Activated effector memory CD4-positive, alpha-beta T cell treated with Interleukin-2 at 50 U/mL for 16 hours (primary cell): ENCODE measurements at regions not wholly inside any gene's neighbourhood (a gene's known extent, or its start where the extent isn't known, plus 50 kb on each side); places are given as distances from the start of the nearest gene placed in this dataset.
"Not testable (repeated sequence)": the region's sequence is repeated elsewhere in the genome, so short reads cannot be mapped to it uniquely, and the experiment has no call there.

Experiments
- DNase-seq: peaks from one replicate; pipeline ENCODE4 v3.0.0-alpha.2; 2020

DNA sequence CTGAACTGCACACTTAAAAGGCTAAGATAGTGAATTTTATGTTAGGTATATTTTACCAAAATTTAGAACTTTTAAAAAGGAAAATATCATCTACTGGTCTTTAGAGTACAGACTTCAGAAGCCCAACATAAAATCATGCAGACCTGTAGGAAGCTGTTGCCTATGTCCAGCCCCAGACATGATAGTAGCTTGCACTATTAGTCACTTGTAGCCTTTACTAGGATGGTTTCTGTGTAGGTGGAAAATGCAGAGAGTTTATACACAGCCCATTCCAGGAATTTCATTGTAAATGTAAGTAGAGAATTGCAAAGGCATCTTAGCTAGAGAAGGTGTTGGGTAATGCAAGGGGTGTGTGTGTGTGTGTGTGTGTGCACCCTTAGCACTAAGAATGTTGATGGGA lies 640.2 kb downstream of the RNF144A start:
- no peak for DNase-seq

DNA sequence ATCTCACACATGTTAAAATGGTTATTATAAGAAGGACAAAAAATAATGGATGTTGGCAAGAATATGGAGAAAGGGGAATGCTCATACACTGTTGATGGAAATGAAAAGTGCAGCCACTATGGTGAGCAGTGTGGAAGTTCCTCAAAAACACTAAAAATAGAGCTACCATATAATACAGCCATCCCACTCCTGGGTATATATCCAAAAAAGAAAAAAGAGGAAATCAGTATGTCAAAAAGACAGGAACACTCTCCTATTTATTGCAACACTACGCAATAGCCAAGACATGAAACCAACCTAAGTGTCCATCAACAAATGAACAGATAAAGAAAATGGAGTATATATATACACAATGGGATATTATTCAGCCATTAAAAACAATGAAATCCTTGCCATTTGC lies 642.6 kb downstream of the RNF144A start:
- no peak for DNase-seq

- no peak for DNase-seq
Measured at GRCh38 chr2:7566382-7566881, 649.2 kb downstream of the RNF144A start.

- DNase-seq: not testable (repeated sequence)
Measured at GRCh38 chr2:7567116-7567515, 649.9 kb downstream of the RNF144A start.

GRCh38 chr2:7567646-7568045 lies 650.4 kb downstream of the RNF144A start:
- peak; percentile 7 for DNase-seq

DNA sequence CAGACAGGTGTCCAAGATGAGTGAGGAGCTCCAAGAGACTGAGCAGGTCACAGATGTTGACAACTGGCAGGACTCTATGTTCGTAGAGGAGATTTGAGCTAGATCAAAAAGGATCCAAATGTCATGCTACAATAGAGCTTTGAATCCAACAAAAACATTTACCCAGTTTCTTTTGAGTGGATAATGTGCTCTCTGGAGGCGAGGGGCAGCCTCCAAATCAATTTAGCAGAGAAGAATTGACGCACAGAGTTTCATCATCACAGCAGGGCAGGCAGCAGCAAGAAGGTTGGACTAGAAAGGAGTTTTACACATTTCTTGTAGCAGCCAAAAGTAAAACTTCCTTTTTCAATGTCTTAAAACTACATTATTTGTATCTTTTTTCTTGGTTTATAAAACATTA lies 653.0 kb downstream of the RNF144A start:
- no peak for DNase-seq

GRCh38 chr2:7571701-7572100 lies 654.5 kb downstream of the RNF144A start:
- no peak for DNase-seq

DNA sequence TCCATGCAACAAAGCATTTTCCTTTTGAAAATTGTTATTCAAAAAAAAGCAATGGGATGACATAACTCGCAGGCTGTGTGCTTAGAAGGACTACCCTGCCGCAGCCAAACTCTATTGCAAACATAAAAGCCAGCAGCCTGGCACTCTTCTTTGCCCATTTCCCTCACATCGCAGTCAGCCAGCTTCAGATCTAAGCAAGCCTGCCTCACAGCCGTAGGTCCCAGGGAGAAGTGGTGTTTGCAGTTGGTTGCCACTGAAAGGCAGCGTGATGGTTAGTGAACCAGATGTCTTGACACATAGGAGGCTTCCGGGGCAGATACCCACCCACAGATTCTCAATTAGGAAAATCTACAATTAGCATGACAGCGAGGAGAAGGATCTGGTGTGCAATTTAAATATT lies 655.2 kb downstream of the RNF144A start:
- no peak for DNase-seq

DNA sequence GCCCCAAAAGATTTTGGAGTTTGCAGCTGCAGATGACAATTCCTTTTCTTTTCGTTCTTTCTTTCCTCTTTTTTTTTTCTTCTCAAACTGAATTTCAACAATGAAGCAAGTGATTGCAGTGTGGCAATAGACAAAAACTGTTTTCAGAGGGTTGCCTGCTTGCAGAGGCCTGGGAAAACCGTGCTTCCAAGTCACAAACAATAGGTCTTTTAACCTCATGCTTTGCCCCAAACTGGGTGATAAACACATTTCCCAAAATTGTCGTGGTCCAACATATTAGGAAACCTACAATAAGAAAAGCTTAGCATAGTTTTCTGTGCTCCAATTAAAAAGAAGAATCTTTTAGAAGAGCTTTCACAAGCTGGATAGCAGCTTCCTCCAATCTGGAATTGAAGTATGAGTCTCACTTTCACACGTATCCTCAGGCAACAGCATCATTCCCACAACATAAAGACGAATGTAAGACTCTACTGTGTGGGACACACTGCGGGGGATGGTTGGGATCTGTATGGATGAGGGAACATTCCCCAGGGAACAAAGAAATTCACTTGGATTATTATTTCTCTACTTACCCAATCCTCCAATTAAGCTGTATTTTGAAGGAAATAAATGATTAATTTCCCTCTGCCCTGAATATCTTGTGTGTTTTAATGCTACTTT lies 656.1 kb downstream of the RNF144A start:
- DNase-seq: no peak

DNA sequence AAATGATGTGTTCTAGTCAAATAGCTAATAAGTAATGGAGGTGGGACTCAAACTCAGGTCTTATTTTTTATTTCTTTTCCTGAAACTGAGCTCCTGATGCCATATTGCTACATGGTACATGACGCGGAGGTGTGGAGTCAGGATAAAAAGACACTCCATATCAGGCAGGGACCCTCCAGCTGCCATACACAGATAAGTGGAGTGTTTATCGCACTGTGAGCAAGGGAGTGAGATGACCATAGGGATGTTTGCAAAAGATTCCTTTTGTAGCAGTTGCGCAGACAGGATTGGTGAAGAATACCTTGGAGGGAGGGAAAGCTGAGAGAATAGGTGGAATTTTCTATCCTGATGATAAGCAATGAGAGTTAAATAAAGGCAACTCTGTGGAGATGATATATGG lies 657.2 kb downstream of the RNF144A start:
- DNase-seq: no peak

- DNase-seq: no peak
Measured at GRCh38 chr2:7577769-7578168, 660.6 kb downstream of the RNF144A start.

GRCh38 chr2:7584017-7584416 lies 666.8 kb downstream of the RNF144A start:
- DNase-seq: no peak

- DNase-seq: no peak
Measured at GRCh38 chr2:7586898-7587297, 669.7 kb downstream of the RNF144A start.

DNA sequence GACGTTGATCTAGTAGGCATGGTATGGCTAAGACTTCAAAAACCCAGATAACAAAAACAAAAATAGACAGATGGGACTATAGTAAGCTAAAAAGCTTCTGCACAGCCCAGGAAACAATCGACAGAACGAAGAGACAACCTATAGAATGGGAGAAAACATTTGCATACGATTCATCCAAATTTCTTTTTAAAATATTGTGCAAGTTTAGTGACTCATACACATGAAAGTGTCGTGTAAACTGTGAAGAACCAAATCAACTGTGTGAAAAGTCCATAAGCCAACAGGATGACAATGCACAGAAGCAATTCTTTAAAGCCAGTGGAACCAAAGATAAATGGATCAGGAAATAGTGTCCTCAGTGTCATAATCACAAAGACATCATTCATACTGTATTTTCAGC lies 671.1 kb downstream of the RNF144A start:
- no peak for DNase-seq

DNA sequence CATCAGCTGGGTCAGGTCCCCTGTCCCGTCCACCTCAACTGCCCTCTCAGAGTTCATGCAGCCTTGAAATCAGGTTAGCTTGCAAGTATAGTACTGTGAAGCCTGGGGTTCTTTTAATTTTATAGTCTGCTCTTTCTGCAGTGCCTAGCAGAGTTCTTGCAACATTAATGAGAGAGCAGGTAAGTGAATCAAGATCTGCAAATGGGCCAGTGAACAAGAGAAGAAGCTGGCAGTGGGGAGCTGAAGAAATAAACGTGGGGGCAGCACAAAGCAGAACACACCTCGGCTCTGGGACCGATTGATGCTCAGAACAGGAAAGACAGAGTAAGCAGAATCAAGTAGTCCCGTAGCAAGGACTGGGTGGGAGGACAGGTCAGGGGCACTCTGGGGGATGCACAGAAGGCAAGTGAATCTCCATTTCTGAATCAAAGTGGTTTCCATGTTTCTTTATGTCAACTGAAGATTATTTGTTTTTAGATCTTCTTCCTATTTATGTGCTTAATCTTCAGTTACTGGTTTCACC lies 675.5 kb downstream of the RNF144A start:
- DNase-seq: no peak

GRCh38 chr2:7593360-7593759 lies 676.1 kb downstream of the RNF144A start:
- DNase-seq: no peak

DNA sequence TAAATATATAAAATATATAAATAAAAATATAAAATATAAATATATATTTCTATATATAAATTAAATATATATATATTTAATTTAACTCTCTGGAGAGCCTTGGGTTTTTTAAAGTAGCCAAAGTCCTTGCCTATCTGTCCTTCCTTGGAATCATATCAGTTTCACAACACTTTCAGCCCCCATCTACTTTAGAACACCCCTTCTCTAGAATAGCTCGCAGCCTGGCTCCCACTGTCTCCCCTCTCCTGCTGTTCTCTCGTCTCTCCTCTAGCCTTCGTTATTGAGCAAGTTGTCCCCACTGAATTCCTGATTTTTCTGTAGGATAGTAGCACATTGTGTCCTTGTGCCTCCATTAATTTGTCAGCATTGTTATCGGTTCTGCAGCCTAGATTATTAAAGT lies 677.0 kb downstream of the RNF144A start:
- no peak for DNase-seq

- DNase-seq: no peak
Measured at GRCh38 chr2:7595206-7595605, 678.0 kb downstream of the RNF144A start.

DNA sequence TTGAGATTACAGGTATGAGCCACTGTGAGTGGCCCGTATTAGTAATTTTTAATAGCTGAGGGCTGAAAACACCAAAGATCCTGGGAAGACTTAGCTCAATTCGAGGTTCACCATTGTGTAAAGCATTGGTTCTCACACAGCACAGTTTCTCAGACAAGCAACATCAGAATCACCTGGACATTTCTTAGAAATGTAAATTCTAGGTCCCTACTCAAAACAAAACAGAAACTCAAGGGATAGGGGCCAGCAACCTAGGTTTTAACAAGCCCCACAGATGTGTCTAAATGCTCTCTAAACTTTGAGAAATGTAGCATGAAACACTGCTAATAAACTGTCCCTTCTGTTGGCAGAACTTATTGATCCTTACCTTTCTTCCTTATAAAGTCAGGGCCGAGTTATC lies 681.2 kb downstream of the RNF144A start:
- DNase-seq: no peak

GRCh38 chr2:7599462-7600258 lies 682.4 kb downstream of the RNF144A start:
- no peak for DNase-seq

DNA sequence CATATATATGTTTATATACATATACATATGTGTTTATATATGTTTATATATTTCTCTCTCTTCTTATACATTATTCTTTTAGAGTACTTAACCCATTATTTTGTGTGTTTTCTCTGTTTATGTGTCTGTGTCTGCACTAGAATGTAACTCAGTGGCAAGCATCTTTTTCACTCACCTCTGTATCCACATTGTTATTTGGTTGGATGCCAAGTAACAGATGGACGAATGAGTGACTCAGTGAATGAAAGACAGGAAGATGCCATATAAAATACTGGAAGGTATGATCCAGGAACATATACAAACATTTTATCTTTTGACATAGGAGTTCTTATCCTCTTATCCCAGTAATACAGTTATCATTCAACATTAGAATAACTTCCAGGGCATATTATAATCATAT lies 684.8 kb downstream of the RNF144A start:
- DNase-seq: no peak

DNA sequence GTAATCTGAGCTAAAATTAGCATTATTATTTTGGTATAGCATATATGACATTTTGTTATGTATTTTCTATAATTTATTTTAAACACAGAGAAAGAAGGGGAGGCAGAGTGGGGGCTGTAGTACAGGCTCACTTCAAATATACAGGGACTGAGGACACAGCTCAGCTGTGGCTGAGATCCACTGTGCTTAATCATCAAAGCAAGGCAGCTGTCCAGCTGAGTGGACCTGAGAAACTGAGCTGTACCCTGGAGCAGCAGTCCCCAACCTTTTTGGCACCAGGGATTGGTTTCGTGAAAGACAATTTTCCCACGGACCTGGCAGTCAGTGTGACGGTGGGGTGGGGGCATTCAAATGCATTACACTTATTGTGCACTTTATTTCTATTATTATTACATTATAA lies 687.2 kb downstream of the RNF144A start:
- DNase-seq: no peak

- no peak for DNase-seq
Measured at GRCh38 chr2:7607441-7608173, 690.4 kb downstream of the RNF144A start.

DNA sequence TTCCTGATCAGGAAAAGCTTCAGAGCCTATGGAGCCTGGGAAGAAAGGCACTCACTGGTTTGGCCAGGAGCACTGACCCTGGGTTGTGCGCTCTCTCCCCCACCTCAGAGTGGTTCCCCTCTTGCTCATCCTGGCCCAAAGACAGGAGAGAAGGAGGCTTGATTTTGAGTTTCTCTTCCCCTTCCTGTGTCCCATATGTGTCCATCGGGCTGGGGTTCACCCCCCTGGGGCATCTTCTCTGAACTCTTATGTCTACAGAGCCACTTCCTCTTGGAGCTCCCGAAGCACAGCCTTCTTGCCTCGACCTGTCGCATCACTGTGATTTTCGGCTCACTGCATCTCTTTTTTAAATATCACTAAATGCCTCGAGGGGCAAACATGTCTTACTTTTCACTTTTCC lies 692.3 kb downstream of the RNF144A start:
- DNase-seq: no peak
